HG03025 (cell line): ENCODE measurements at regions not wholly inside any gene's neighbourhood (a gene's known extent, or its start where the extent isn't known, plus 50 kb on each side); places are given as distances from the start of the nearest gene placed in this dataset.

Source experiments
- ATAC-seq: cut with Tn5 transposase; IDR thresholded peaks from one replicate; pipeline ENCODE4 v1.9.1; 2021; ENCODE audit warnings: mild to moderate bottlenecking, moderate library complexity; ENCODE audit not compliant: unreplicated experiment, low FRiP score

DNA sequence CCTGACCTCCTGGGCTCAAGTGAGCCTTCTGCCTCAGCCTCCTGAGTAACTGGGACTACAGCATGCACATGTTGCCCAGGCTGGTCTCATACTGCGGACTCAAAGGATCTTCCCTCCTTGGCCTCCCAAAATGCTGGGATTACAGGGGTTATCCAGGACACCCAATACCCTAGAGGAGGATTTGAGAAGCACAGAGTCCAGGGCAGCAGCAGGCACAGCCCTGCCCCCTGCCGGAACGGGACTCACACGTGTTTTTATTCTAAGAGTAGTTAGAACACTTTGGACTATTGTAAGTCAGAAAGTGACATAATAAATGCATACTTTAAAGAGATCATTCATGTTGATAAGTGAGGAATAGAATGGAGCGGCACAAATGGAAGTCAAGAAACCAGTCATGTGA, 80.2 kb downstream of the C6orf118 start:
- ATAC-seq, result no peak

DNA sequence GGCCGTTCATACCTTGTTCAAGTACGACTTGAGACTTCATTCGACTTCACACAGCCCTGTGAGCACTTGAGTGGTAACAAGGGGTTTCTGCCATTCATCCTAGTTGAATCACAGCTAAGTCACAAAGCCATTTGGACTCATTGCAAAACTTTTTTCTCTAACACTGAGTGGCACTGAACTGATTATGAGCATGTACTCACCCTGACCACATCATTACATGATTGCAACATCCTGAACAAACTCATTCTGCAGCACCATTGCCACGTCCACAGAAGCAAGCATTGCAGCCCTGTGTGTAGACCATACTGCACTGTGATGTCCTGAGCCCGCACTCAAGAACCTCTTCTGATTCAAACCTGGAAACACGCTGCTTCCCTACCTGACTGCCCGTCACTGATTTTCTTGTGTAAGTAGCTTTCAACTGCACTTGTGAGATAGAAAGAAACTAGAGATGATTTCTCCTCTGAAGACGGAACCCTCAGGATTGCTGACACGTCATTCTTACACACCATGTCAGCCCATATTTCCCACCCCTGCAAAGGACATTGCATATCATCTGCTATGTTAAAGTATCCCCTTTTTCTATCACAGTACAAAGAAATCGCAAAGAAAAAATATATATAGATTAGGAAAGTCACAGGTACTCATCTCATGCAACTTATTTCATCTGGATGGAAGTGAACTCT, 81.6 kb downstream of the C6orf118 start:
- no peak for ATAC-seq

GRCh38 chr6:165223736-165224135, 85.7 kb downstream of the C6orf118 start:
- no peak for ATAC-seq

- ATAC-seq, result no peak
These were observed 86.3 kb downstream of the C6orf118 start for GRCh38 chr6:165223101-165223500.

- no peak for ATAC-seq
These were observed 86.9 kb downstream of the C6orf118 start for GRCh38 chr6:165222315-165223025.

DNA sequence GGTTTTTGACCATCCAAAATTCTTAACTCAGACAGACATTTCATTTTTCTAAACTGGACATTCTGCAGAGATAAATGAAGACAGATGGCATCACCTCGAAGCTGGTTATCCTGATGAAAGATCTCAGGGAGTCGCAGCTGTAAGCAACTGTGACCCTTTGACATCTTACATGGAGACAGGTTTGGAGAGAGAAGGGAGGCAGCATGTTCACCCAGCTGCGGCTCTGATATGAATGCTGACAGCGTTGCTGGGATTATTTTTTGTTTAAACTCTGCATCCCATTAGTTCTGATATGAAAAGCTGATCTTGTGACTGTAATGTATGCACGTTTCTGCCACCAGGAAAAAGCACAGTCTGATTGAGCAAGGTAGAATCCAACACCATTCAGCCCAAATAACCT, 89.4 kb downstream of the C6orf118 start:
- ATAC-seq, result no peak

GRCh38 chr6:165219629-165220028, 89.8 kb downstream of the C6orf118 start:
- no peak for ATAC-seq

DNA sequence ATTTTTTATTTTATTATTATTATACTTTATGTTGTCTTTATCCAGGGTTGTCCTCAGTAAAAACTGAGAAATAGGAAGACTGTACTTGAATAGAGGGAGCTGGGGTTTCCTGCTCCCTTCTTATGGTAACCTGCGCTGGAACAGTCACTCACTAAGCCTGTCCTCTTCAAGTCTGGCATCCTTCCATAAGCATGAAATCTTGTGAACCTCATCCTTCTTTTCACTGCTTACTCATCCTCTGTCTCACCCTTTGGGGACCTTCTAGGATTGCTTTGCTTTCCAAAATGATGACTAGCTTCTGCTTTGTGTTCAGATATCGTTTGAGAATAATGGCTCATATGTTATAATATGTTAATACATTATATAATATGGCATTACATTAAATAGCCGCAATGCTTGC, 90.6 kb downstream of the C6orf118 start:
- no peak for ATAC-seq

- no peak for ATAC-seq
These were observed 102.6 kb downstream of the C6orf118 start for GRCh38 chr6:165206798-165207197.

GRCh38 chr6:165205632-165206031, 103.8 kb downstream of the C6orf118 start:
- ATAC-seq, result no peak

- no peak for ATAC-seq
These were observed 104.4 kb downstream of the C6orf118 start for GRCh38 chr6:165204807-165205545.

- no peak for ATAC-seq
These were observed 109.2 kb downstream of the C6orf118 start for GRCh38 chr6:165200178-165200577.

DNA sequence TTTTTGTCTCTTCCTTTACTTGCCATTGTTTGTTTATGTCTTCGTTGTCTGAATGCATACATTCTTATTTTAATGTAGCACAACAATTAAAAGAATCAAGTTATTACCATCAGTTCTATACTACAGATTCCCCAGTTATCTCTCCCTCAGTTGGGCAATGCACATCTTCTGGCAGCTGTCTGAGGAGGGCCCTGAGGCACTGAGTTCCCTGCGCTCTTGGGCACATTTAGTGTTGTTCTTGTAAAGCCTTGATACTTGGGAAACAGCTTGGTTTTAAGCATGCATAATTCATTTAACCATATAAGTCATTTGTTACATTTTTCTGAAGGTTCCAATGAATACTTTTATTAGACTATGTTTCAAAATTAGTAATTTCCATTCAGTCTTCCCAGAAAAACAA, 117.9 kb downstream of the C6orf118 start:
- no peak for ATAC-seq

DNA sequence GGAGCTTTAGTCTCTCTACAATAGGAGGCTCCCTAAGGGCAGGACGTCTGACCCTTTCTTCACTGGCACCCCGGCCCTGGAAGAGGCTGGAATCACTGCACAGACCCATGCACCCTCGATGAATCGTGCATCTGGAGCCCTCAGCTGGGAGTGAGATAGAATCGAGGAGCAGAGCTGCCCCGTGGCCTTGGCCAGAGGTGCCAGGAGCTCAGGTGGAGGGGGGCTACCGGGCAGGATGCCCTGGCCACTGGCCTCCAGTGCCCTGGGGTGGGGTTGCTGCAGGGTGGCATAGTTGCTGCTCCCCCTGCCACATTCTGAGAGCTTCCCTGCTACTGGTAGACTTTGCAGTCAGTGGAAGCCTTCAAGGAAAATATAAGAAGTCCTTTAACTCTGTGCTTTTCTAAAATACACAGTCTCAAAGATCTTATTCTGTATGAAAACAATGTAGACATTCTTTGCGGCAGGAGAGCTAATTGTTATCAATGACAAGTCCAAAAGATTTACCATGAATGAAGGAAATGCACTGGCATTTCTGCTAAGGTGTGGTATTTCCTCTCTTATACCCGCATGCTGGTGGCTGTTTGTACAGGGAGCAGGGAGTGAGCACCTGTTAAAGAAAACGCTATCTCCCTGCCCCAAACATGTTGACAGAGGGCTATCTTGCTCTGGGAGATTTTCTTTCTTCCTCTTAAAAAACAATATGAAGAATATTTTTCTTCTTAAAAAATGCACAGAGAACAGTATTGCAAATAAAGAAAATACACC, 122.8 kb downstream of the C6orf118 start:
- no peak for ATAC-seq

DNA sequence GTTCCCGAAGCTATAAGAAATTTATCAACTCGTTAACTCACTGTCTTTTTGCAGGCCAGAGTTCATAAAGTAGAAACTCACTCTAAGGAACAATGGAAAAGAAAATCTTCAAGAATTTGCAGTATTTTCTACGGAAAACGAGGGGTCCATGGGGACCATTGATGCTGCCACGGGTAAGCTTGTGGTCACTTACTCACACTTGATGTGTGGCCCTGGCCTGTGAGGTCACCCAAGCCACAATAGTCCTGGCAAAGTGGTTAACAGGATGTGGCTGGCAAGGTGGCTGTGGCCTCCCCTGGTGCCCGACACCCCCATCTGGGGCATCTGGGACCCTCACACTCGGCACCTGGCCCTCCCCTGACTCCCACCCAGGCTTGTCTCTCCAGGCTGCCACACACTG, 123.4 kb downstream of the C6orf118 start:
- ATAC-seq, result no peak

- ATAC-seq, result no peak
These were observed 125.0 kb downstream of the C6orf118 start for GRCh38 chr6:165184192-165184979.

- ATAC-seq, result no peak
These were observed 125.8 kb downstream of the C6orf118 start for GRCh38 chr6:165183496-165184140.

DNA sequence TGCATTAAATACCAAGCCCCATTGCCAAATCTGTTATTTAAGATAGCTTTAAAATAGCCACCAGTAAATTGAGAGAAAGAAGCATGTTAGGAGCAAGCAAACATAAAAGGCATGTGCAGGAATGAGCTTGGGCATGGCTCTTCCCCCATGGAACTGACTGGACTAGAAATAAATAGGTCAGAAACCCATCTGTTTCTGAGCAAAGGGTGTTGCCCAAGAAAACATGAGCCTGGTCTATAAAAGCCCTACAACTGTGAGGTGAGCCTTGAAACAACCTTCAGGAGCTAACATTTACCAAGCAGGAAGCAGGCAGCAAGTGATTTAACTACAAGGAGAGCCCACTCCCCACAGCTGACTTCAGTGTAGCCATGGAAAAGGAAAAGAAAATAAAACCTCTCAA, 126.3 kb downstream of the C6orf118 start:
- ATAC-seq, result no peak

- ATAC-seq, result no peak
These were observed 127.4 kb downstream of the C6orf118 start for GRCh38 chr6:165181951-165182414.
